HG02798 (cell line): ENCODE measurements at regions not wholly inside any gene's neighbourhood (a gene's known extent, or its start where the extent isn't known, plus 50 kb on each side); places are given as distances from the start of the nearest gene placed in this dataset.
"Not testable (repeated sequence)": the region's sequence is repeated elsewhere in the genome, so short reads cannot be mapped to it uniquely, and the experiment has no call there.

ENCODE experiments used
- ATAC-seq: cut with Tn5 transposase; IDR thresholded peaks from one replicate; pipeline ENCODE4 v1.9.1; 2021; ENCODE audit warnings: mild to moderate bottlenecking; ENCODE audit not compliant: unreplicated experiment, poor library complexity

DNA sequence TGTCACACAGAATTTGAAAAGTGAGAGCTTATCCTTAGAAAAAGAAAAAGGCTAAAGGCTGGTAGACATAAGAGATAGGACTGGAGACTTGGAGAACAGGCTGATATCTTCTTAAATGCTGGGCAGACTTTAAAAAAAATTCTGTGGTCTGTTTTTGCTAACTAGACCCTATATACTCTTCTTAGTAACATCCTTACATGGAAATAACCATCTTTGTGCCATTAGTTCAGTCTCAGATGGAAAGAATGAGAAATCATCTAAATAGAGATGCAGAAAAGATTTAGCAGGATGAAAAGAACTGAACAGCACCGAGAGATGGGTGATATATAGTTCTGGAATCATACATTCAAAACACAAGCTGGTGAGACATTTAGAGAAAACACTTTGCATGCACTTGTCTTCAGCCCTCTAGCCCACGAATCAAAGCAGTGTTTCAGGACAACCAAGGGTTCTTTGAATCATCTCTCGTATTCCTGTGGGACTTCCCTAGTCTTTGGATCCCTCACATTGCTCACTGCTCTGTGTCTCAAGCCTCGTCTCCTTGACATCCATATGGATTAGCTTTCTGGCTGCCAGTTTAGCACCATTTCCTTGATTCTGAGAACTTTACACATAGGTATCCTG lies 93.0 kb upstream of the LYSMD4 start:
- ATAC-seq: no peak

DNA sequence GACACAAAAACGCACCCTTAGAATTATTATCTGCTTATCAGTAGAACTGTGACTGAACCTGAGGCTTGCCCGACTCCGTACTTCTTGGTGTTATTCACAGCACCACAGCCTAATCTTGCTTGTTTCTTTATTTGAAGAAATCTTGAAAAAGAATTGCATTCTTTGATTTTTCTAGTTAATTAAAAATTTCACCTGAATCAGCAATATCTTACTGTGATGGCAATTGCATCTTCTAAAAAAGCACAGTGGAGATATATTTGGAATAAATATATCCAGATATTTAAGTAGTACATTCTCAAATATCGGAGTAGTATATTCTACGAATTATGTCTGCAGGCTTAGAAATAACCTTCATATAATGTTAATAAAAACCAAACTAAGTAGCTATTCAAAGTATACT lies 90.1 kb upstream of the LYSMD4 start:
- ATAC-seq: no peak

DNA sequence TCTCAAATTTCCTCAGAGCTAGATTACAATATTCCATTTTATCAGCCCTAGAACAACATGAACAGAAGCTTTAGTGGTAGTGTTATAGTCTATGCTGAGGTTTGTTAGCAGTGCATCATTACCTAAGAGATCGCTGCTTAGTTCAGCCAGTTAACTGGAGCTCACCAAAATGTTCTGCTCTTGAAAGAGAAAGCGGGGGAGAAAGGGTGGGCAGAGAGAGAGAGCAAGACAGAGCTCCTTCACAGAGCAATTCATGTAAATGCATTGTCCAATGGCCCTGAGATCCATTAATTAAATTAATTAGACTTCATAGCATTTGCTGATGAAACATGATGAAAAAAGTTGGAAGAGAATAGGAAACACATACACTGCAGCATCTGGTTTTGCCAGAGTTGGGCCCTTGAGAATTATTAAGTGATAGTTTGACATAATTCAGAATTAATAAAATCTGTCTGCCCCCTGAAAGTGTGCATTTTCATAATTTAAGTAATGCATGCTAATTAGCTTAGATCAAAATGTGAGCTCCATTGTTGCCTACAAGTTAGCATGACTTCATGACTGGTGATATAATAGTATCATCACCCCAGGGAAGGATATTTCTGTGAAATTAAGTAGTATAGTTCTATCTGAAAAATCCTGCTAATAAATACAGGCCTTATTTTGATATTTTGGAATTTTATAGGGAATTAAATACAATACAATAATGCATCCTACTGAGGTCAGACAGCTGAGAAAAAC lies 86.9 kb upstream of the LYSMD4 start:
- no peak for ATAC-seq

GRCh38 chr15:99818872-99819271 lies 85.6 kb upstream of the LYSMD4 start:
- no peak for ATAC-seq

GRCh38 chr15:99816862-99817261 lies 83.6 kb upstream of the LYSMD4 start:
- ATAC-seq: not testable (repeated sequence)

DNA sequence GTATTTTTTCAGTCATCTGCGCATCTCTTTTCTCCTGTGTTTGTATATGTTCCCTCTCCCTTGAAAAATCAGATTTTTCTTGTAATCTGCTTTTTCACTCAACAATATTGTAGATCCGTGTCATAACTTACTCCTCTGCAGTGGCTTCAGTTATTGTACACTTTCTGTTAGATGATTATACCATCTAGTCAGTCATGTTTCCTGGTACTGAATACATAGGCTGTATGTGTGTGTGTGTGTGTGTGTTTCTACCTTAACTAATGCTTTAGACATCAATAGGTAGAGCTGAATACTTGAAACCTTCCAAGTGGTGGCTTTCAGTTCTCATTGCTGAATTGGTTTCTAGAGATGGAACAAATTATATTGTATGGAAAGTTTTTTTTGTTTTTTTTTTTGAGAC lies 77.4 kb upstream of the LYSMD4 start:
- ATAC-seq: not testable (repeated sequence)

DNA sequence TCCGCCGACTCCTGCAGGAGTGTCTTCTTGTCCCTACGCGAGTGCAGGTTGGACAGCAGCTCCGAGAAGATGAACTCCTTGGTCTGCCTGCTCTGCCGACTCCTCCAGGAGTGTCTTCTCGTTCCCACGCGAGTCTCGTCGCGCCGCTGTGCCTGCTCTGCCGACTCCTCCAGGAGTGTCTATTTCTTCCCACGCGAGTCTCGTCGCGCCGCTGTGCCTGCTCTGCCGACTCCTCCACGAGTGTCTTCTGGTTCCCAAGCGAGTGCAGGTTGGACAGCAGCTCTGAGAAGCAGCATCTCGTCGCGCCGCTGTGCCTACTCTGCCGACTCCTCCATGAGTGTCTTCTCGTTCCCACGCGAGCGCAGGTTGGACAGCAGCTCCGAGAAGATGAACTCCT lies 66.6 kb upstream of the LYSMD4 start:
- not testable (repeated sequence) for ATAC-seq

DNA sequence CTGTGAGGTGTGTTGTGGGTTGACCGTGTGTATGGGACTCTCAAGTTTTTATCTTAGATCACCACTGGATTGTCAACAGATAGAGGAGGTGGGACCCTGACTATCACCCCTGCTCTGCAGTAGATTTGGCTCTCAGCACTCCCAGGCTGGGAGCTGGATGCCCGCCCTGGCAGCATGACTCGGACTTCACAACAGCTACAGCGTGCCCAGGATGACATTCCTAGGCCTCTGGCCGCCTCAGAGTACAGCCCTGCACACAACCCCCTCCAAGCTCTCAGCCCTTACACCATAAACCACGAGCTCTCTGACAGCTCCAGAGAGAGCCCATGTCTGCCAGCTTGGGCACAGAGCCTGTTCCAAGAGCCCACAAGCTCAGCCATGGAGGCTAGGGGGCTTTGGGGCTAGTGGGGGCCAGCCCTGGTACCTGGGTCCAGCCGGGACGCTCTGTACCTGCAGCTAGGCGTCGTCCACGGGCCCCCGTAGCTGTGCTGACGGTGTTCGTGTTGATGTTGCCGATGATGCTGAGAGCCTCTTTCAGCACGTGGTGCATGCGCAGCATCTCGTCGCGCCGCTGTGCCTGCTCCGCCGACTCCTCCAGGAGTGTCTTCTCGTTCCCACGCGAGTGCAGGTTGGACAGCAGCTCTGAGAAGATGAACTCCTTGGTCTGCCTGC lies 66.1 kb upstream of the LYSMD4 start:
- ATAC-seq: not testable (repeated sequence)

GRCh38 chr15:99796940-99797870 lies 64.0 kb upstream of the LYSMD4 start:
- not testable (repeated sequence) for ATAC-seq

GRCh38 chr15:99791881-99792807 lies 58.9 kb upstream of the LYSMD4 start:
- ATAC-seq: not testable (repeated sequence)

DNA sequence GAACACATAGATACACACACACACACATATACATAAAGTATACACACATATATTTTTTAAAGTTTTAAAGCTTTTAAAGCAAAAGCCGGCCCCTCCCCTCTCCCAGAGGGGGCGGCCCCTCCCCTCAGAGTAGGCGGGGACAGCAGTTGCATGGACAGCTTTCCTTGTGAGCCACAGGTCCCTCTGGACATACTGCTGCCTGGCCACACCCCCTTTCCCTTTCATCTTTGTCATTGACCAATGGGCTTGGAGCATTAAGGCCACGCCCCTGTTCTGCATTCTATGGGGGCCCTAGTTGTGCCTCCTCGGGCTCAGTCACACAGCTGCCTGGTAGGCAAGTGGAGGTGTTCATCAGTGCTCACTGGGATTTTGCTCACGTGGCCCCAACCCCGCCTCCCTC lies 57.5 kb upstream of the LYSMD4 start:
- not testable (repeated sequence) for ATAC-seq

DNA sequence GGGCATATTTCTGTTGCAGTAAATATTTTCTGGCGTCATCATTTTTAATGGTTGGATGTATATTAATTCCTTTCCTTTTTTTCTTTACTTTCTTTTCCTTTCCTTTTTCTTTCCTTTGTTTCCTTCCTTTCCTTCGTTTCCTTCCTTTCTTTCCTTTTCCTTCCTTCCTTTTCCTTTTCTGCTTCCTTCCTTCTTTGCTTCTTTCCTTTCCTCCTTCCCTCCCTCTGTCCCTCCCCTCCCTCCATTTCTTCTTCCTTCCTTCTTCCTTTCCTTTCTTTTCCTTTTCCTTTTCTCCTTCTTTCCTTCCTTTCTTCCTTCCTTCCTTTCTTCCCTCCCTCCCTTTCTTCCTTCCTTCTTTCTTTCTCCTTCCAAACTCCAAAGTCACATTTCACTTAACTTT lies 54.9 kb upstream of the LYSMD4 start:
- ATAC-seq: no peak

GRCh38 chr15:99784800-99785199 lies 51.6 kb upstream of the LYSMD4 start:
- not testable (repeated sequence) for ATAC-seq

DNA sequence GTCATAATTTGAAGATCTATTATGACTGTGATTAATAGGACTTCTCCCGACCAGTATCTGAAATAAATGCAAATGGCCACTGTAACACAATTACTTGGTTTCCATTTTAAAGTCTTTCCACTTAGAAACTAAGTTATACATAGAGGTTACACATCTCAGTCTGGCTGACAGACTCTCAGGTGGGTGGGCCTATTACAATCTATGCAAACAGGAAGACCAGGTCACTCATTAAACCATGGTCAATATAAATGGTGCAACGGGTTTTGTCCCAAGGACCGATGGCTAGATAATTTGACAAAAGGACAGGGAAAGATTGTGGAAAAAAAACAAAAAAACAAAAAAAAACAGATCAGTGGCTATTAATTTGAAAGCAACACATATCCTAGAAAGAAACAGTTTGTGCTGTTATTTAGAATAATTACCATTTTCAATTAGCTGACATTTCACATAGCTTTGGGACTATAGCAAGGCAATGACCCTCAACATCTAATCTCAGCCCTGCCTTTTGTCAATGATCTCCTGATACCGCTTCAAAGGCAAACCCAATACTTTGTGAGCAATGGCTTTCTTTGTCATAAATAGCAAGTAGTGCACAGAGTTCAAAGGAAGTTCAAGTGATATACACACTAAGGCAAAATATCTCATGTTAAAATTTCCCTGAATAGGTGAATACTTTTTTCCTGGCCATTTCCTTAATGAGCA lies 50.8 kb upstream of the LYSMD4 start:
- ATAC-seq: not testable (repeated sequence)
